Body of pancreas (tissue), 4 donors: ENCODE measurements at regions not wholly inside any gene's neighbourhood (a gene's known extent, or its start where the extent isn't known, plus 50 kb on each side); places are given as distances from the start of the nearest gene placed in this dataset.

Experiments
- POLR2A ChIP-seq, 3 donors: fragments of 450-650 bp; IDR thresholded peaks; one replicate each; pipeline ENCODE4 v1.6.1; 2016; ENCODE audit warnings: antibody characterized with exemption in 3 of 3, mild to moderate bottlenecking in 2 of 3
- TF ChIP-seq, protein P1 (sequence below), 7 experiments: fragments of 450-650 bp in 4 of 7; fragments of 200-600 bp in 3 of 7; sonication (generic) in 3 of 7; IDR thresholded peaks; one replicate each; pipeline ENCODE4 v1.5.1; 2016 to 2019; ENCODE audit warnings: antibody characterized with exemption in 7 of 7

DNA sequence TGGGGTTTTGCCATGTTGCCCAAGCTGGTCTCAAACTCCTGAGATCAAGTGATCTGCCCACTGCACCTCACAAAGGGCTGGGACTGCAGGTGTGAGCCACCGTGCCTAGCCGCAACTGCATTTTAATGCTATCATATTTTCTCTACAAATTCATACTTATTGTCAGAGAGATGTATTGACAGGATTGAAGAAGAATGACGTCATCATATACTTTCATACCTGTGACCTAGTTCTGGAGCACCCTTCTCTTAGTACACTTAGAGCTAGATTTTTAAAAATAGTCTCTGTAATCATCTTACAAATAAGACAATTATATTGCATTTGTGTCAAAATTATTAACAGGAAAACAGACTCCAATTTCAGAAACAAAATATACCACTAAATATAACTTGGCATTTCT is 242.8 kb upstream of the PDZRN3 start:
- TF ChIP-seq, protein P1, sequence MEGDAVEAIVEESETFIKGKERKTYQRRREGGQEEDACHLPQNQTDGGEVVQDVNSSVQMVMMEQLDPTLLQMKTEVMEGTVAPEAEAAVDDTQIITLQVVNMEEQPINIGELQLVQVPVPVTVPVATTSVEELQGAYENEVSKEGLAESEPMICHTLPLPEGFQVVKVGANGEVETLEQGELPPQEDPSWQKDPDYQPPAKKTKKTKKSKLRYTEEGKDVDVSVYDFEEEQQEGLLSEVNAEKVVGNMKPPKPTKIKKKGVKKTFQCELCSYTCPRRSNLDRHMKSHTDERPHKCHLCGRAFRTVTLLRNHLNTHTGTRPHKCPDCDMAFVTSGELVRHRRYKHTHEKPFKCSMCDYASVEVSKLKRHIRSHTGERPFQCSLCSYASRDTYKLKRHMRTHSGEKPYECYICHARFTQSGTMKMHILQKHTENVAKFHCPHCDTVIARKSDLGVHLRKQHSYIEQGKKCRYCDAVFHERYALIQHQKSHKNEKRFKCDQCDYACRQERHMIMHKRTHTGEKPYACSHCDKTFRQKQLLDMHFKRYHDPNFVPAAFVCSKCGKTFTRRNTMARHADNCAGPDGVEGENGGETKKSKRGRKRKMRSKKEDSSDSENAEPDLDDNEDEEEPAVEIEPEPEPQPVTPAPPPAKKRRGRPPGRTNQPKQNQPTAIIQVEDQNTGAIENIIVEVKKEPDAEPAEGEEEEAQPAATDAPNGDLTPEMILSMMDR (IDR thresholded peaks at IDR 0.05), result no peak
- TF ChIP-seq POLR2A (IDR thresholded peaks at IDR 0.05), result no peak
